PFSK-1 (cell line): ENCODE measurements at regions not wholly inside any gene's neighbourhood (a gene's known extent, or its start where the extent isn't known, plus 50 kb on each side); places are given as distances from the start of the nearest gene placed in this dataset.

ENCODE experiments used
- FOXP2 ChIP-seq: optimal IDR thresholded peaks from 2 replicates; pipeline ENCODE3; 2011; ENCODE audit warnings: borderline replicate concordance, control low read depth, inconsistent platforms; ENCODE audit not compliant: insufficient read depth; ENCODE audit errors: extremely low read length, extremely low read depth
- POLR2AphosphoS5 ChIP-seq: IDR thresholded peaks from 2 replicates; pipeline ENCODE4 v1.6.1; 2012; ENCODE audit warnings: low read depth, mild to moderate bottlenecking, control low read depth, low read length, moderate library complexity
- TAF1 ChIP-seq: IDR thresholded peaks from 2 replicates; pipeline ENCODE4 v1.6.1; 2012; ENCODE audit warnings: low read length, control low read depth, borderline replicate concordance; ENCODE audit not compliant: insufficient read depth

- TF ChIP-seq POLR2AphosphoS5 = no peak
- no peak for TF ChIP-seq TAF1
- TF ChIP-seq FOXP2 = no peak
Measured at GRCh38 chr14:49199159-49199558, 387.0 kb downstream of the RPS29 start.
